Loucy (cell line): ENCODE measurements at regions not wholly inside any gene's neighbourhood (a gene's known extent, or its start where the extent isn't known, plus 50 kb on each side); places are given as distances from the start of the nearest gene placed in this dataset.

ENCODE experiments used
- H2AFZ ChIP-seq: fragments of 200-600 bp; sonication (generic); 2 replicates; pipeline ENCODE4 v1.6.0; 2016; ENCODE audit warnings: antibody characterized with exemption, mild to moderate bottlenecking, low read length, moderate library complexity
- H3F3A ChIP-seq: fragments of 200-600 bp; 2 replicates; pipeline ENCODE4 v1.6.0; 2016; ENCODE audit warnings: antibody characterized with exemption, low read depth, mild to moderate bottlenecking
- H3K27me3 ChIP-seq: fragments of 200-600 bp; sonication (generic); 2 replicates; pipeline ENCODE4 v1.6.1; 2014; ENCODE audit warnings: low read length, mild to moderate bottlenecking; ENCODE audit not compliant: insufficient read depth, poor library complexity, severe bottlenecking
- H3K36me3 ChIP-seq: fragments of 200-600 bp; sonication (generic); 2 replicates; pipeline ENCODE4 v1.6.1; 2016; ENCODE audit warnings: low read length; ENCODE audit not compliant: insufficient read depth
- H3K4me1 ChIP-seq: fragments of 200-600 bp; sonication (generic); 2 replicates; pipeline ENCODE4 v1.5.1; 2014; ENCODE audit warnings: low read length, mild to moderate bottlenecking; ENCODE audit not compliant: insufficient read depth, poor library complexity, severe bottlenecking
- H3K4me2 ChIP-seq: fragments of 200-600 bp; sonication (generic); 2 replicates; pipeline ENCODE4 v1.6.0; 2014; ENCODE audit warnings: antibody characterized with exemption, low read length, low read depth, mild to moderate bottlenecking; ENCODE audit not compliant: poor library complexity, severe bottlenecking
- H3K4me3 ChIP-seq: fragments of 200-600 bp; sonication (generic); 2 replicates; pipeline ENCODE4 v1.5.1; 2014; ENCODE audit warnings: low read length, mild to moderate bottlenecking, mixed read lengths; ENCODE audit not compliant: poor library complexity, severe bottlenecking
- H3K79me2 ChIP-seq: fragments of 200-600 bp; sonication (generic); 2 replicates; pipeline ENCODE4 v1.6.1; 2014; ENCODE audit warnings: low read length; ENCODE audit not compliant: insufficient read depth
- H3K9ac ChIP-seq: fragments of 200-600 bp; sonication (generic); 2 replicates; pipeline ENCODE4 v1.6.0; 2014; ENCODE audit warnings: mild to moderate bottlenecking, low read depth, low read length, moderate library complexity; ENCODE audit not compliant: poor library complexity, severe bottlenecking
- H3K9me2 ChIP-seq: fragments of 200-600 bp; sonication (generic); replicated peaks from 2 replicates; pipeline ENCODE4 v1.6.1; 2016; ENCODE audit warnings: low read depth, low read length, mixed read lengths
- H3K9me3 ChIP-seq: fragments of 200-600 bp; sonication (generic); 2 replicates; pipeline ENCODE4 v1.6.1; 2014; ENCODE audit warnings: mild to moderate bottlenecking, antibody characterized with exemption, low read length, low read depth; ENCODE audit not compliant: insufficient read depth
- H4K20me1 ChIP-seq: fragments of 200-600 bp; sonication (generic); 2 replicates; pipeline ENCODE4 v1.6.0; 2014; ENCODE audit warnings: antibody characterized with exemption, low read length, mild to moderate bottlenecking; ENCODE audit not compliant: insufficient read depth, poor library complexity, severe bottlenecking
- EZH2phosphoT487 ChIP-seq: fragments of 200-600 bp; IDR thresholded peaks from 2 replicates; pipeline ENCODE4 v1.6.1; 2018; ENCODE audit warnings: antibody characterized with exemption, mild to moderate bottlenecking, moderate library complexity, borderline replicate concordance
- TF ChIP-seq, protein P1 (sequence below): fragments of 200-600 bp; sonication (generic); conservative IDR thresholded peaks from 2 replicates; pipeline ENCODE4 v1.5.1; 2014; ENCODE audit warnings: mild to moderate bottlenecking, antibody characterized with exemption, low read length

DNA sequence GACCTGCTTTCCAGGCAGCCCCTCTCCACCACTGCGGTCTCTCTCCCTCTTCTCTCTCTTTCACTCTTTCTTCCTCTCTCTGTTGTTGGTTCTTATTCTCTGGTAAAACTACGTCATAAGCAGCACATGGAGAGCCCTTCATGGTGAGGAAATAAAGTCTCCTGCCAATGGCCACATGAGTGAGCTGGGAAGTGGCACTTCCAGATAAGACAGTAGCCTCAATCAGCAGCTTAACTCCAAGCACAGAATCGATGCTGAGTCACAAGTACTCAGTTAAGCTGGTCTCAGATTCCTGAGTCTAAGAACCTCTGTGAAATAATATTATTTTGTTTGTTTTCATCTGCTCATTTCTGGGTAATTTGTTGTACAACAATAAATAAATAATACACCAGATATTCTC, 500.1 kb downstream of the GABRG2 start:
- Histone ChIP-seq H3K36me3 (no peaks in the 10 kb centered on the region), H3K4me2 (no peak overlapping the region), H4K20me1 (no peaks in the 10 kb centered on the region), H3K27me3 (no peaks in the 10 kb centered on the region), H3K79me2 (no peaks in the 10 kb centered on the region), H3K9ac (no peak overlapping the region), H2AFZ (no peak overlapping the region), H3K4me3 (no peak overlapping the region), H3K4me1 (no peaks in the 10 kb centered on the region), H3F3A (no peaks in the 10 kb centered on the region), H3K9me2 (no peaks in the 10 kb centered on the region), H3K9me3 (no peaks in the 10 kb centered on the region)
- TF ChIP-seq, protein P1, sequence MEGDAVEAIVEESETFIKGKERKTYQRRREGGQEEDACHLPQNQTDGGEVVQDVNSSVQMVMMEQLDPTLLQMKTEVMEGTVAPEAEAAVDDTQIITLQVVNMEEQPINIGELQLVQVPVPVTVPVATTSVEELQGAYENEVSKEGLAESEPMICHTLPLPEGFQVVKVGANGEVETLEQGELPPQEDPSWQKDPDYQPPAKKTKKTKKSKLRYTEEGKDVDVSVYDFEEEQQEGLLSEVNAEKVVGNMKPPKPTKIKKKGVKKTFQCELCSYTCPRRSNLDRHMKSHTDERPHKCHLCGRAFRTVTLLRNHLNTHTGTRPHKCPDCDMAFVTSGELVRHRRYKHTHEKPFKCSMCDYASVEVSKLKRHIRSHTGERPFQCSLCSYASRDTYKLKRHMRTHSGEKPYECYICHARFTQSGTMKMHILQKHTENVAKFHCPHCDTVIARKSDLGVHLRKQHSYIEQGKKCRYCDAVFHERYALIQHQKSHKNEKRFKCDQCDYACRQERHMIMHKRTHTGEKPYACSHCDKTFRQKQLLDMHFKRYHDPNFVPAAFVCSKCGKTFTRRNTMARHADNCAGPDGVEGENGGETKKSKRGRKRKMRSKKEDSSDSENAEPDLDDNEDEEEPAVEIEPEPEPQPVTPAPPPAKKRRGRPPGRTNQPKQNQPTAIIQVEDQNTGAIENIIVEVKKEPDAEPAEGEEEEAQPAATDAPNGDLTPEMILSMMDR: no peak
- TF ChIP-seq EZH2phosphoT487: no peak

DNA sequence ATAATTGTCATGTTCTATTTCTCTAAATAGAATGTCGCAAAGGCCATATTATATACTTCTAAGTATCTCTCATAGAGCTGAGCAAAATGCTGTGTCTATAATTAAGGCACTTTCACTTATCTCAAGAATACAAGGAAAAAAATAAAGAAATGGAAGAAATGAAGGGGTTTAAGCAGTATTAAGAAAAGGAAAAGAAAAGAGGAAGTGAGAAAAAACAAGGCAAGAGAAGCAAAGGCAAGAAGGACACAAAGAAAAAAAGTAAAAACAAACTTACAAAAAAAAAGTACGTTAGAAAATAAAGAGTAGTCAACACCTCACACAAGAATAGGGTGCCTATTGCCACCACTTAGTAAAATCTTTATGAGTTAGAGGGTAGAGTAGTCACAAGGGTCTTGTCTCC, 506.2 kb downstream of the GABRG2 start:
- no peaks in the 10 kb centered on the region for H3F3A ChIP-seq
- H3K9ac ChIP-seq: no peak overlapping the region
- no peaks in the 10 kb centered on the region for H3K9me2 ChIP-seq
- no peaks in the 10 kb centered on the region for H3K27me3 ChIP-seq
- H3K79me2 ChIP-seq: no peaks in the 10 kb centered on the region
- H3K4me1 ChIP-seq: no peaks in the 10 kb centered on the region
- no peaks in the 10 kb centered on the region for H3K9me3 ChIP-seq
- H3K4me3 ChIP-seq: no peak overlapping the region
- no peaks in the 10 kb centered on the region for H3K36me3 ChIP-seq
- H3K4me2 ChIP-seq: no peak overlapping the region
- H4K20me1 ChIP-seq: no peaks in the 10 kb centered on the region
- TF ChIP-seq, protein P1: no peak
- no peak for TF ChIP-seq EZH2phosphoT487
- H2AFZ ChIP-seq: no peak overlapping the region

DNA sequence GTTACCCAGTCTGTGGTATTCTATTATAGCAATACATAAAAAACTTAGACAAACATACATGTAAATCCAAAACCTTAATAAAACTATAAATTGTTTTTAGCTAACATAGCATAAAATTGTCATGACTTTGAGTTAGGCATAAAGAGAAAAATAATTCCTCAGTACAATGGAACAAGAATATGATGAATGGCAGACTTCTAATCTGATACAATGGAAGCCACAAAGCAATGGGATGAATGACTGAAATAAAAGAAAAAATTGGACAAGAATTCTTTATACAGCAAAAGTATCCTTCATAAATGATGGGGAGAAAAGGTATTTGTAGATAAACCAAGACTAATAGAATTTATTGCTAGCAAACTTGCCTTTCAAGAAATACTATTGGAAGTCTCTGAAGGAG, 524.2 kb downstream of the GABRG2 start:
- Histone ChIP-seq H2AFZ (no peak overlapping the region), H3K4me3 (no peak overlapping the region), H3K79me2 (no peaks in the 10 kb centered on the region), H4K20me1 (no peaks in the 10 kb centered on the region), H3K9ac (no peak overlapping the region), H3F3A (no peaks in the 10 kb centered on the region), H3K36me3 (no peaks in the 10 kb centered on the region), H3K27me3 (no peaks in the 10 kb centered on the region), H3K9me2 (no peaks in the 10 kb centered on the region), H3K4me1 (no peaks in the 10 kb centered on the region), H3K9me3 (no peaks in the 10 kb centered on the region), H3K4me2 (no peak overlapping the region)
- TF ChIP-seq, protein P1: no peak
- TF ChIP-seq EZH2phosphoT487: no peak
